Thyroid gland (tissue), 4 donors: ENCODE measurements at regions not wholly inside any gene's neighbourhood (a gene's known extent, or its start where the extent isn't known, plus 50 kb on each side); places are given as distances from the start of the nearest gene placed in this dataset.

Experiments used
- CTCF ChIP-seq, 6 experiments: fragments of 200-600 bp in 3 of 6; fragments of 450-650 bp in 3 of 6; sonication (generic) in 3 of 6; IDR thresholded peaks; one replicate each; pipeline ENCODE4 v1.5.1; 2016 to 2019; ENCODE audit warnings: antibody characterized with exemption in 6 of 6, mild to moderate bottlenecking in 2 of 6, inconsistent platforms in 1 of 6, moderate library complexity in 1 of 6
- POLR2A ChIP-seq, 2 donors: fragments of 450-650 bp; IDR thresholded peaks; one replicate each; pipeline ENCODE4 v1.6.1; 2017; ENCODE audit warnings: antibody characterized with exemption in 2 of 2, mild to moderate bottlenecking in 2 of 2, moderate library complexity in 1 of 2

GRCh38 chr10:90437452-90437851 is 420.4 kb downstream of the HTR7 start:
- TF ChIP-seq CTCF (IDR thresholded peaks at IDR 0.05) = no peak
- no peak for TF ChIP-seq POLR2A (IDR thresholded peaks at IDR 0.05)
